Activated CD4-positive, alpha-beta T cell treated with anti-CD3 and anti-CD28 coated beads, Interleukin-2, Interleukin-6, amounts not matched to agents 100 ng/mL and 50 ng/mL, durations not matched to agents 16 hours and 8 hours (primary cell): ENCODE measurements at regions not wholly inside any gene's neighbourhood (a gene's known extent, or its start where the extent isn't known, plus 50 kb on each side); places are given as distances from the start of the nearest gene placed in this dataset.

Experiments
- DNase-seq: peaks from one replicate; pipeline ENCODE4 v3.0.0-alpha.2; 2020

- no peak for DNase-seq
These were observed 633.0 kb upstream of the FAM241A start for GRCh38 chr4:111512081-111512783.

- no peak for DNase-seq
These were observed 625.6 kb upstream of the FAM241A start for GRCh38 chr4:111519683-111520082.

- no peak for DNase-seq
These were observed 614.8 kb upstream of the FAM241A start for GRCh38 chr4:111530446-111530845.

- DNase-seq: no peak
These were observed 609.5 kb upstream of the FAM241A start for GRCh38 chr4:111535792-111536191.

- DNase-seq: no peak
These were observed 608.1 kb upstream of the FAM241A start for GRCh38 chr4:111537165-111537564.

- DNase-seq: no peak
These were observed 607.4 kb upstream of the FAM241A start for GRCh38 chr4:111537871-111538270.

GRCh38 chr4:111540671-111541070 lies 604.6 kb upstream of the FAM241A start:
- no peak for DNase-seq

- DNase-seq: no peak
These were observed 603.2 kb upstream of the FAM241A start for GRCh38 chr4:111542056-111542455.

GRCh38 chr4:111546881-111547280 lies 598.4 kb upstream of the FAM241A start:
- no peak for DNase-seq

- DNase-seq: no peak
These were observed 589.0 kb upstream of the FAM241A start for GRCh38 chr4:111556141-111556781.

GRCh38 chr4:111556851-111557250 lies 588.4 kb upstream of the FAM241A start:
- no peak for DNase-seq

GRCh38 chr4:111562826-111563225 lies 582.4 kb upstream of the FAM241A start:
- DNase-seq: no peak

- DNase-seq: no peak
These were observed 572.8 kb upstream of the FAM241A start for GRCh38 chr4:111572470-111572869.

GRCh38 chr4:111573386-111573785 lies 571.9 kb upstream of the FAM241A start:
- no peak for DNase-seq

- no peak for DNase-seq
These were observed 565.5 kb upstream of the FAM241A start for GRCh38 chr4:111579767-111580166.

- no peak for DNase-seq
These were observed 549.8 kb upstream of the FAM241A start for GRCh38 chr4:111595456-111595855.

GRCh38 chr4:111596491-111596890 lies 548.8 kb upstream of the FAM241A start:
- no peak for DNase-seq

GRCh38 chr4:111601671-111602070 lies 543.6 kb upstream of the FAM241A start:
- no peak for DNase-seq

GRCh38 chr4:111602848-111603247 lies 542.4 kb upstream of the FAM241A start:
- DNase-seq: no peak

GRCh38 chr4:111605111-111605510 lies 540.1 kb upstream of the FAM241A start:
- DNase-seq: no peak

- no peak for DNase-seq
These were observed 534.6 kb upstream of the FAM241A start for GRCh38 chr4:111610681-111611080.

- no peak for DNase-seq
These were observed 526.3 kb upstream of the FAM241A start for GRCh38 chr4:111618908-111619307.

- no peak for DNase-seq
These were observed 516.8 kb upstream of the FAM241A start for GRCh38 chr4:111628437-111628836.

GRCh38 chr4:111630705-111631104 lies 514.5 kb upstream of the FAM241A start:
- no peak for DNase-seq
